Endothelial cell of umbilical vein (primary cell): ENCODE measurements at regions not wholly inside any gene's neighbourhood (a gene's known extent, or its start where the extent isn't known, plus 50 kb on each side); places are given as distances from the start of the nearest gene placed in this dataset.

Experiments
- CTCF ChIP-seq, 2 donors: IDR thresholded peaks; 1 replicate in 1 of 2; 2 replicates in 1 of 2; pipeline ENCODE4 v1.5.1; 2011; ENCODE audit warnings: low read length in 2 of 2, mild to moderate bottlenecking in 2 of 2, moderate library complexity in 2 of 2, control low read depth in 1 of 2, inconsistent platforms in 1 of 2, low read depth in 1 of 2; ENCODE audit not compliant: insufficient read depth in 1 of 2; ENCODE audit errors: extremely low read depth in 1 of 2
- EZH2 ChIP-seq: IDR thresholded peaks from 2 replicates; pipeline ENCODE4 v1.6.1; 2012; ENCODE audit warnings: borderline replicate concordance, low read depth, mild to moderate bottlenecking, moderate library complexity, low read length, inconsistent platforms; ENCODE audit not compliant: severe bottlenecking
- MAX ChIP-seq: IDR thresholded peaks from 2 replicates; pipeline ENCODE4 v1.6.1; 2011; ENCODE audit not compliant: insufficient read depth, insufficient read length
- MYC ChIP-seq: IDR thresholded peaks from one replicate; pipeline ENCODE4 v1.6.1; 2011; ENCODE audit warnings: mild to moderate bottlenecking, low read depth, low read length
- POLR2A ChIP-seq: IDR thresholded peaks from 2 replicates; pipeline ENCODE4 v1.6.1; 2012; ENCODE audit warnings: low read depth, mild to moderate bottlenecking, control low read depth, low read length

- TF ChIP-seq CTCF (IDR thresholded peaks at IDR 0.05; ENCODE audit: extremely low read depth in 1 of 2, insufficient read depth in 1 of 2, low read depth in 1 of 2, low read length in 2 of 2), result no peak
- TF ChIP-seq MAX, result no peak
- TF ChIP-seq MYC, result no peak
- no peak for TF ChIP-seq POLR2A
- TF ChIP-seq EZH2, result no peak
Observed at GRCh38 chr18:78327643-78328042, 652.0 kb upstream of the SALL3 start.
